NCI-H69 (cell line): ENCODE measurements at regions not wholly inside any gene's neighbourhood (a gene's known extent, or its start where the extent isn't known, plus 50 kb on each side); places are given as distances from the start of the nearest gene placed in this dataset.
A peak's percentile ranks its signal among the peaks of the same experiment; 100 is the strongest.

Source experiments
- DNase-seq: peaks from one replicate; lab custom pipeline; 2025; lab: John Stamatoyannopoulos, UW

- no peak for DNase-seq
Measured at GRCh38 chr1:96964761-96965160, 243.2 kb downstream of the PTBP2 start.

- DNase-seq: peak; percentile 64
Measured at GRCh38 chr1:96966536-96967138, 245.1 kb downstream of the PTBP2 start.

- no peak for DNase-seq
Measured at GRCh38 chr1:96967311-96967710, 245.7 kb downstream of the PTBP2 start.

- DNase-seq: no peak
Measured at GRCh38 chr1:96968541-96968940, 247.0 kb downstream of the PTBP2 start.

- no peak for DNase-seq
Measured at GRCh38 chr1:96968983-96969382, 247.4 kb downstream of the PTBP2 start.

- DNase-seq: no peak
Measured at GRCh38 chr1:96969656-96970163, 248.1 kb downstream of the PTBP2 start.

GRCh38 chr1:96971439-96971838 lies 249.9 kb downstream of the PTBP2 start:
- no peak for DNase-seq

- no peak for DNase-seq
Measured at GRCh38 chr1:96971849-96972602, 250.4 kb downstream of the PTBP2 start.

- peak; percentile 76 for DNase-seq
Measured at GRCh38 chr1:96973605-96974004, 252.0 kb downstream of the PTBP2 start.

GRCh38 chr1:96978444-96978843 lies 256.9 kb downstream of the PTBP2 start:
- peak; percentile 40 for DNase-seq

GRCh38 chr1:96978901-96979300 lies 257.3 kb downstream of the PTBP2 start:
- DNase-seq: peak; percentile 52

GRCh38 chr1:96979304-96980268 lies 258.0 kb downstream of the PTBP2 start:
- peak; percentile 87 for DNase-seq

GRCh38 chr1:96980448-96980847 lies 258.9 kb downstream of the PTBP2 start:
- DNase-seq: peak; percentile 29

- DNase-seq: no peak
Measured at GRCh38 chr1:96981181-96981580, 259.6 kb downstream of the PTBP2 start.

GRCh38 chr1:96982118-96982517 lies 260.5 kb downstream of the PTBP2 start:
- DNase-seq: no peak

GRCh38 chr1:96983866-96984265 lies 262.3 kb downstream of the PTBP2 start:
- DNase-seq: no peak

GRCh38 chr1:96987186-96987703 lies 265.7 kb downstream of the PTBP2 start:
- DNase-seq: no peak

- peak; percentile 72 for DNase-seq
Measured at GRCh38 chr1:96989302-96989701, 267.7 kb downstream of the PTBP2 start.

- DNase-seq: no peak
Measured at GRCh38 chr1:96990136-96990535, 268.6 kb downstream of the PTBP2 start.

GRCh38 chr1:96991261-96991660 lies 269.7 kb downstream of the PTBP2 start:
- DNase-seq: no peak

GRCh38 chr1:96992871-96993270 lies 271.3 kb downstream of the PTBP2 start:
- DNase-seq: no peak

- no peak for DNase-seq
Measured at GRCh38 chr1:96995351-96995750, 273.8 kb downstream of the PTBP2 start.
